Neuronal stem cell (in vitro differentiated cells): ENCODE measurements at regions not wholly inside any gene's neighbourhood (a gene's known extent, or its start where the extent isn't known, plus 50 kb on each side); places are given as distances from the start of the nearest gene placed in this dataset.

Experiments used
- DNase-seq: peaks from one replicate; pipeline ENCODE4 v3.0.0-alpha.2; 2013; ENCODE audit warnings: low spot score
- H2AFZ ChIP-seq: one replicate; pipeline ENCODE4 v1.6.1; 2013; ENCODE audit warnings: mild to moderate bottlenecking, low read length, inconsistent platforms
- H2AK5ac ChIP-seq: 2 replicates; pipeline ENCODE4 v1.6.1; 2013; ENCODE audit warnings: low read depth, mild to moderate bottlenecking, inconsistent platforms, low read length, moderate library complexity, mixed read lengths
- H2BK120ac ChIP-seq: 2 replicates; pipeline ENCODE4 v1.6.1; 2013; ENCODE audit warnings: low read depth, mild to moderate bottlenecking, inconsistent platforms, low read length, moderate library complexity, mixed read lengths
- H2BK12ac ChIP-seq: one replicate; pipeline ENCODE4 v1.6.1; 2013; ENCODE audit warnings: low read length, inconsistent platforms
- H2BK15ac ChIP-seq: 2 replicates; pipeline ENCODE4 v1.6.1; 2013; ENCODE audit warnings: mild to moderate bottlenecking, low read length, inconsistent platforms, mixed read lengths
- H2BK5ac ChIP-seq: one replicate; pipeline ENCODE4 v1.6.1; 2013; ENCODE audit warnings: inconsistent platforms, mild to moderate bottlenecking, low read length, moderate library complexity
- H3K14ac ChIP-seq: one replicate; pipeline ENCODE4 v1.6.1; 2013; ENCODE audit warnings: low read length, inconsistent platforms
- H3K18ac ChIP-seq: 2 replicates; pipeline ENCODE4 v1.6.1; 2013; ENCODE audit warnings: low read length, inconsistent platforms
- H3K23ac ChIP-seq: 2 replicates; pipeline ENCODE4 v1.6.1; 2013; ENCODE audit warnings: low read depth, mild to moderate bottlenecking, mixed read lengths, low read length, inconsistent platforms; ENCODE audit not compliant: poor library complexity
- H3K27ac ChIP-seq: replicated peaks from 3 replicates; pipeline ENCODE4 v1.5.1; 2013; ENCODE audit warnings: low read length, inconsistent platforms
- H3K27me3 ChIP-seq, 3 experiments: 2 replicates each; pipeline ENCODE4 v1.6.1; 2013; ENCODE audit warnings: low read length in 3 of 3, mild to moderate bottlenecking in 2 of 3, inconsistent platforms in 1 of 3, low read depth in 1 of 3, mixed read lengths in 1 of 3, moderate library complexity in 1 of 3; ENCODE audit not compliant: control insufficient read depth in 3 of 3, insufficient read depth in 3 of 3
- H3K36me3 ChIP-seq, 2 donors: replicated peaks in 1 of 2; 2 replicates each; pipeline ENCODE4 v1.6.1; 2013; ENCODE audit warnings: low read length in 2 of 2; ENCODE audit not compliant: control insufficient read depth in 2 of 2, insufficient read depth in 2 of 2
- H3K4ac ChIP-seq: 2 replicates; pipeline ENCODE4 v1.6.1; 2013; ENCODE audit warnings: inconsistent platforms, mild to moderate bottlenecking, low read length, moderate library complexity
- H3K4me1 ChIP-seq, 2 donors: 1 replicate in 1 of 2; 2 replicates in 1 of 2; pipeline ENCODE4 v1.6.1; 2013; ENCODE audit warnings: low read length in 2 of 2, low read depth in 1 of 2; ENCODE audit not compliant: control insufficient read depth in 2 of 2, insufficient read depth in 1 of 2
- H3K4me2 ChIP-seq: one replicate; pipeline ENCODE4 v1.6.1; 2013; ENCODE audit warnings: mild to moderate bottlenecking, low read length, inconsistent platforms; ENCODE audit not compliant: insufficient read depth, poor library complexity, severe bottlenecking
- H3K4me3 ChIP-seq, 2 donors: 2 replicates each; pipeline ENCODE4 v1.5.1; 2013; ENCODE audit warnings: low read length in 2 of 2, mild to moderate bottlenecking in 2 of 2, inconsistent platforms in 1 of 2, moderate library complexity in 1 of 2
- H3K79me1 ChIP-seq: one replicate; pipeline ENCODE4 v1.6.1; 2013; ENCODE audit warnings: low read depth, mild to moderate bottlenecking, inconsistent platforms, low read length, moderate library complexity
- H3K9ac ChIP-seq: one replicate; pipeline ENCODE4 v1.6.1; 2013; ENCODE audit warnings: mild to moderate bottlenecking, low read depth, low read length, inconsistent platforms; ENCODE audit not compliant: poor library complexity
- H3K9me3 ChIP-seq, 2 donors: replicated peaks in 1 of 2; 2 replicates each; pipeline versions ENCODE3 to v1.6.1; 2013; ENCODE audit warnings: low read length in 2 of 2, mild to moderate bottlenecking in 2 of 2, inconsistent platforms in 1 of 2, low read depth in 1 of 2, mixed read lengths in 1 of 2, moderate library complexity in 1 of 2; ENCODE audit not compliant: control insufficient read depth in 2 of 2, insufficient read depth in 1 of 2
- H4K8ac ChIP-seq: one replicate; pipeline ENCODE4 v1.6.1; 2013; ENCODE audit warnings: low read depth, mild to moderate bottlenecking, inconsistent platforms, low read length, moderate library complexity
- H4K91ac ChIP-seq: one replicate; pipeline ENCODE4 v1.6.1; 2013; ENCODE audit warnings: low read length, low read depth, mild to moderate bottlenecking, inconsistent platforms; ENCODE audit not compliant: poor library complexity
- WGBS, 2 donors: extraction: QIAGEN DNeasy Blood & Tissue Kit; methylation state at CpG; one replicate each; pipeline ENCODE4 v1.1.7; 2013; ENCODE audit warnings: missing lambda C conversion rate in 2 of 2, mixed read lengths in 1 of 2; ENCODE audit not compliant: insufficient read length in 2 of 2, insufficient replicate concordance in 1 of 2; ENCODE audit errors: extremely low coverage in 2 of 2; 5-methylcytosine and 5-hydroxymethylcytosine counted together

DNA sequence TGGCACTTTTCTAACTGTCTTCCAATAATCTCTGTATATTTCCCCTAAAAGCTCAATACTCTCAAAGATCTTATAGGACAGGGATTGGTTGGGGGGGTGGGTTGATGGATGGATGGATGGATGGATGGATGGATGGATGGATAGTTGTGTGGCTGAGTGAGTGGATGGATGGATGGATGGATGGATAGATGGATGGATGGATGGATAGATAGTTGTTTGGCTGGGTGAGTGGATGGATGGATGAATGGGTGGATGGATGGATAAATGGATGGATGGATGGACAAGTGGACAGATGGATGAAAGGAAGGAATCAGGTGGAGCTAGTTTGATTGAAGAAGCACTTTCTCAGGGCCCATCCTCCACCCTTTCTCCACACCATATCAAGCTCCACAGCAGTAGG is 388.8 kb downstream of the CDC5L start:
- H3K4me1 ChIP-seq = peaks cover 5 to 10% of the 10 kb centered on the region in 2 donors
- no peak overlapping the region for H4K8ac ChIP-seq
- no peak overlapping the region for H4K91ac ChIP-seq

DNA sequence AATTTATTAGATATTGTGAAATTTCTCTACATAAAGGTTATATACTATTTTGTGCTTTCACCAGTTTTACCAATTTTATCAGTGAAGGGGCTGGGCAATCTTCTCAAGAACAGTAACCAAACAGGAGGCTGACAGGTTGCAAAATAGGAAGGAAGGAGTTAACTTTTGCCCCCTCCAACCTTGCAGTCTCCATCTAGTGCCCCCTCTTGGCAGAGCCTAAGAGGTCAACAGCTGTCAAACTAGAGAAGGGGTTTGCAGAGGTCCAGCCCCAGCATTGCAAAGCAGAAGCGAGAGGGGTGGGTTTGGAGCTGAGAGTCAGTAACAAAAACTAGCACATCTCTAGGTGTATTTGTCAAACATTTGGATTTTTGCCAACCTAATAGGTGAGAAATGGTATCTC is 391.0 kb downstream of the CDC5L start:
- H3K4me3 ChIP-seq = no peak overlapping the region
- H3K36me3 ChIP-seq = no peaks in the 10 kb centered on the region
- no peak overlapping the region for H3K4me2 ChIP-seq
- H3K4me1 ChIP-seq = peaks cover 0 to 5% of the 10 kb centered on the region in 2 donors
- no peak overlapping the region for H3K23ac ChIP-seq
- H3K27ac ChIP-seq = no peak overlapping the region
- no peak overlapping the region for H3K9ac ChIP-seq
- H2AFZ ChIP-seq = no peak overlapping the region
- no peak for DNase-seq
- H3K18ac ChIP-seq = no peak overlapping the region
- no peaks in the 10 kb centered on the region for H3K79me1 ChIP-seq
- peaks cover 0 to 15% of the 10 kb centered on the region in 2 donors for H3K9me3 ChIP-seq
- no CpG with 5 or more reads among the region's 1 CpG for WGBS, 2 donors
- no peak overlapping the region for H4K91ac ChIP-seq
- no peak overlapping the region for H3K4ac ChIP-seq
- no peak overlapping the region for H3K14ac ChIP-seq
- H2BK5ac ChIP-seq = no peak overlapping the region
- no peak overlapping the region for H2AK5ac ChIP-seq
- H4K8ac ChIP-seq = no peak overlapping the region
- H2BK15ac ChIP-seq = no peak overlapping the region
- H3K27me3 ChIP-seq = no peaks in the 10 kb centered on the region
- no peak overlapping the region for H2BK12ac ChIP-seq
- H2BK120ac ChIP-seq = no peak overlapping the region

More for the DNA sequence above, 388.8 kb downstream of the CDC5L start:
- Histone ChIP-seq H3K79me1 (no peaks in the 10 kb centered on the region), H2AK5ac (no peak overlapping the region), H3K27me3 (no peaks in the 10 kb centered on the region), H3K23ac (no peak overlapping the region), H2BK5ac (no peak overlapping the region), H3K4ac (no peak overlapping the region), H3K36me3 (no peaks in the 10 kb centered on the region), H3K18ac (no peak overlapping the region), H3K4me2 (no peak overlapping the region), H3K27ac (no peak overlapping the region), H3K4me3 (no peak overlapping the region), H2BK12ac (no peak overlapping the region), H2BK120ac (no peak overlapping the region), H2AFZ (no peak overlapping the region), H3K9ac (no peak overlapping the region), H2BK15ac (no peak overlapping the region), H3K9me3 (peaks cover 0 to 15% of the 10 kb centered on the region in 2 donors), H3K14ac (no peak overlapping the region)
- no peak for DNase-seq
